GM12878 (cell line): ENCODE measurements at regions not wholly inside any gene's neighbourhood (a gene's known extent, or its start where the extent isn't known, plus 50 kb on each side); places are given as distances from the start of the nearest gene placed in this dataset.

Source experiments
- ATAC-seq: fragments of 200-7000 bp; cut with Tn5 transposase; 3 replicates; pipeline ENCODE4 v1.9.1; 2020; ENCODE audit warnings: mild to moderate bottlenecking, moderate library complexity
- BruUV-seq: library from RNA; stranded (reverse); fragments of 400-500 nt; replicated peaks from 2 replicates; lab custom pipeline; 2021; lab: Mats Ljungman, UMichigan
- CTCF ChIA-PET: fragments of 300-600 bp; sonication (Branson Sonifier 250); formaldehyde crosslinking; extraction: SDS; loops from one replicate; lab custom pipeline; 2021; ENCODE audit warnings: inconsistent platforms; lab: Yijun Ruan, JAX
- POLR2A ChIA-PET: fragments of 350-600 bp; formaldehyde crosslinking; extraction: SDS; loops from one replicate; lab custom pipeline; 2021; ENCODE audit warnings: inconsistent platforms; lab: Charles Lee
- RAD21 ChIA-PET: fragments of 300-600 bp; sonication (Branson Sonifier 250); formaldehyde crosslinking; loops from one replicate; lab custom pipeline; 2023; ENCODE audit warnings: antibody characterized with exemption; ENCODE audit not compliant: unreplicated experiment; lab: Charles Lee
- SMC1A ChIA-PET: fragments of 300-600 bp; sonication (Branson Sonifier 250); formaldehyde crosslinking; loops from one replicate; lab custom pipeline; 2023; ENCODE audit not compliant: unreplicated experiment, uncharacterized antibody; lab: Charles Lee
- DNase-seq: peaks from one replicate; pipeline ENCODE4 v3.0.0-alpha.2; 2011; ENCODE audit warnings: low read depth, low spot score
- FAIRE-seq: peaks from 3 replicates; lab custom pipeline; 2011; peaks lifted over from hg19 to GRCh38; lab: Jason Lieb, UNC
- H2AFZ ChIP-seq: 2 replicates; pipeline ENCODE4 v1.6.0; 2011; ENCODE audit warnings: low read depth, low read length, control low read depth; ENCODE audit not compliant: control insufficient read depth
- H3K27ac ChIP-seq: 2 replicates; pipeline ENCODE4 v1.5.1; 2011; ENCODE audit warnings: control low read depth; ENCODE audit not compliant: control insufficient read depth, insufficient read depth
- H3K27me3 ChIP-seq, 2 experiments: replicated peaks in 1 of 2; 2 replicates each; pipeline versions ENCODE4 v1.6.0 to v1.6.1; 2011; ENCODE audit warnings: low read length in 1 of 2; ENCODE audit not compliant: control insufficient read depth in 2 of 2, insufficient read depth in 2 of 2
- H3K36me3 ChIP-seq, 2 experiments: 2 replicates each; pipeline ENCODE4 v1.5.1; 2011; ENCODE audit warnings: low read length in 1 of 2; ENCODE audit not compliant: control insufficient read depth in 2 of 2, insufficient read depth in 2 of 2
- H3K4me1 ChIP-seq: 2 replicates; pipeline ENCODE4 v1.6.1; 2011; ENCODE audit warnings: mild to moderate bottlenecking, low read length, moderate library complexity, mixed read lengths; ENCODE audit not compliant: control insufficient read depth, insufficient read depth
- H3K4me2 ChIP-seq: 2 replicates; pipeline ENCODE4 v1.6.0; 2011; ENCODE audit warnings: control low read depth; ENCODE audit not compliant: control insufficient read depth, insufficient read depth
- H3K4me3 ChIP-seq: fragments of 200-600 bp; sonication (generic); 2 replicates; pipeline ENCODE4 v1.5.1; 2016
- H3K79me2 ChIP-seq: 2 replicates; pipeline ENCODE4 v1.6.0; 2011; ENCODE audit warnings: low read length; ENCODE audit not compliant: control insufficient read depth, insufficient read depth
- H3K9ac ChIP-seq: 2 replicates; pipeline ENCODE4 v1.8.0; 2011; ENCODE audit warnings: low read length, control low read depth, mixed read lengths; ENCODE audit not compliant: control insufficient read depth, insufficient read depth
- H3K9me3 ChIP-seq: replicated peaks from 3 replicates; pipeline ENCODE4 v1.5.1; 2011; ENCODE audit warnings: mild to moderate bottlenecking, low read length; ENCODE audit not compliant: control insufficient read depth, insufficient read depth
- H4K20me1 ChIP-seq: 2 replicates; pipeline ENCODE4 v1.6.0; 2011; ENCODE audit not compliant: control insufficient read depth, insufficient read depth
- ATF7 ChIP-seq: fragments of 450-650 bp; IDR thresholded peaks from 2 replicates; pipeline ENCODE4 v1.6.1; 2016; ENCODE audit warnings: low read depth, mild to moderate bottlenecking
- CREB1 ChIP-seq: IDR thresholded peaks from 2 replicates; pipeline ENCODE4 v1.6.1; 2012; ENCODE audit warnings: low read depth, mild to moderate bottlenecking, inconsistent platforms
- CREM ChIP-seq: IDR thresholded peaks from 2 replicates; pipeline ENCODE4 v1.6.1; 2014; ENCODE audit warnings: antibody characterized with exemption, low read depth
- MTA3 ChIP-seq: IDR thresholded peaks from 2 replicates; pipeline ENCODE4 v1.6.1; 2012; ENCODE audit warnings: low read length, inconsistent platforms, borderline replicate concordance
- MYB ChIP-seq: fragments of 150-350 bp; IDR thresholded peaks from 2 replicates; pipeline ENCODE4 v1.6.1; 2014; ENCODE audit warnings: mild to moderate bottlenecking, low read depth, low read length, borderline replicate concordance
- RAD51 ChIP-seq: fragments of 450-650 bp; IDR thresholded peaks from 2 replicates; pipeline ENCODE4 v1.6.1; 2016; ENCODE audit warnings: moderate library complexity, mild to moderate bottlenecking, inconsistent platforms
- RB1 ChIP-seq: fragments of 450-650 bp; formaldehyde crosslinking; IDR thresholded peaks from 2 replicates; pipeline ENCODE4 v1.6.1; 2017; ENCODE audit warnings: mild to moderate bottlenecking, borderline replicate concordance
- RCOR1 ChIP-seq: conservative IDR thresholded peaks from 2 replicates; pipeline ENCODE4 v1.6.1; 2012; ENCODE audit warnings: low read depth, low read length, improper control_type of control experiment
- SUPT20H ChIP-seq: IDR thresholded peaks from 2 replicates; pipeline ENCODE4 v1.6.1; 2011; ENCODE audit warnings: low read depth, mild to moderate bottlenecking, low read length, moderate library complexity, borderline replicate concordance; ENCODE audit not compliant: control insufficient read depth
- WGBS: methylation state at CpG from one replicate; pipeline ENCODE4 v1.1.6; 2016; ENCODE audit warnings: low lambda C conversion rate; ENCODE audit not compliant: insufficient replicate concordance, insufficient coverage; ENCODE audit errors: missing lambda C conversion rate; 5-methylcytosine and 5-hydroxymethylcytosine counted together
- in situ Hi-C: fragments of 300-500 bp; cut with MboI; formaldehyde crosslinking; loops from 9 replicates; pipeline ENCODE4 v1.14.3; 2018; ENCODE audit warnings: mixed read lengths
- intact Hi-C: fragments of 100-400 bp; cut with micrococcal nuclease; formaldehyde crosslinking; loops from one replicate; pipeline ENCODE4 v1.14.2; 2022; ENCODE audit not compliant: unreplicated experiment

DNA sequence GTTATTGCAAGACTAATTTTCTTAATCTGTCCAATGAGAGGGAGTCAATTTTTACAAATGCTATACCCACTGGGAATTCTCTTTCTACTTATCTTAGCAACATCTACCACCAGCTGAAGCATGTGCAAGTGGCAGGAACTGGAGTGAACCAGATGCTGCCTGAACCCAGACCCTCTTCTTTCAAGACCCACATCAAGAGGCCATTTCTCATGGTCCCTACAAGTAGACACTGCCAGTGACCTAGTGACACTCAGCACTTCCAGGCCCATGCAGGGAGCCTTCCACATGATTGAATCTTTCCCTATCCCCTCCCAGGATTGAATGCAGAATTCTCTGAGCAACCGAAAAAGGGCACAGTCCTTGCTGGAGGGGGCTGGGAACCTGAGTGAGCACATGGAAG is 148.2 kb upstream of the ADAMTS16 start:
- in situ Hi-C loops (no loop called here), intact Hi-C loops (no loop called here)
- H3K36me3 ChIP-seq: no peaks in the 10 kb centered on the region
- H4K20me1 ChIP-seq: no peaks in the 10 kb centered on the region
- H3K4me2 ChIP-seq: no peak overlapping the region
- H3K27ac ChIP-seq: no peak overlapping the region
- H3K9ac ChIP-seq: no peak overlapping the region
- no peaks in the 10 kb centered on the region for H3K4me1 ChIP-seq
- TF ChIP-seq RB1 (no peak), ATF7 (no peak)
- 7% methylated on average over 1 of the region's 1 CpG for WGBS
- ChIA-PET POLR2A (no interaction called here), CTCF (interaction anchor here (1.1 kb wide), 1 partner anchor 151 kb away, joined by 3 read pairs; no protein-coding TSS in a partner anchor), RAD21 (no interaction called here), SMC1A (interaction anchor here (0.5 kb wide), 1 partner anchor 832 kb away, joined by 3 read pairs; no protein-coding TSS in a partner anchor)
- no peaks in the 10 kb centered on the region for H3K79me2 ChIP-seq
- no peak for DNase-seq
- no peak overlapping the region for H3K4me3 ChIP-seq
- no TSS peak for BruUV-seq
- no peaks in the 10 kb centered on the region for H3K27me3 ChIP-seq
- no peaks in the 10 kb centered on the region; the same call in 2 of the 3 replicates for H3K9me3 ChIP-seq
- no peak for ATAC-seq
- no peak for FAIRE-seq
- no peak overlapping the region for H2AFZ ChIP-seq

DNA sequence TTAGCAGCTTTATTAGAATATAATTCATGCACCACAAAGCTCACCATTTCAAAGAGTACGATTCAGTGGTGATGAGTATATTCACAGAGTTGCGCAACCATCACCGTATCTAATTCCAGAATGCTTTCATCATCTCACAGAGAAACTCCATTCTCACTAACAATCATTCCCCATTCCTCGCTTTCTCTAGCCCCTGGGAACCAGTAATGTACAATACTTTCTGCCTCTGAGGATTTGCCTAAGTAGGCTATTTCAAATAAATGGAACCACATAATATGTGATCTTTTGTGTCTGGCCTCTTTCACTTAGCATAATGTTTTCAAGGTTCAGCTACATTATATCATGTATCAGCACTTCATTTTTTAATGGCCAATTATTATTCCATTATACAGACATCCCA is 145.1 kb upstream of the ADAMTS16 start:
- ATAC-seq (no peak), FAIRE-seq (no peak), DNase-seq (no peak)
- H4K20me1 ChIP-seq: no peaks in the 10 kb centered on the region
- CTCF ChIA-PET: no interaction called here
- H3K79me2 ChIP-seq: no peaks in the 10 kb centered on the region
- no peak overlapping the region for H3K4me3 ChIP-seq
- H3K27ac ChIP-seq: no peak overlapping the region
- H2AFZ ChIP-seq: no peak overlapping the region
- H3K27me3 ChIP-seq: no peaks in the 10 kb centered on the region
- BruUV-seq: no TSS peak
- TF ChIP-seq MYB (no peak), CREB1 (no peak), SUPT20H (no peak), RAD51 (no peak), MTA3 (no peak), CREM (no peak), RCOR1 (no peak)
- SMC1A ChIA-PET: no interaction called here
- H3K9me3 ChIP-seq: no peaks in the 10 kb centered on the region
- POLR2A ChIA-PET: no interaction called here
- no peak overlapping the region for H3K9ac ChIP-seq
- RAD21 ChIA-PET: no interaction called here
- no peak overlapping the region for H3K4me2 ChIP-seq
- no peaks in the 10 kb centered on the region for H3K4me1 ChIP-seq
- H3K36me3 ChIP-seq: no peaks in the 10 kb centered on the region
- in situ Hi-C loops: no loop called here
- intact Hi-C loops: no loop called here
- 67% methylated on average over 4 of the region's 4 CpGs for WGBS
